K562 (cell line): ENCODE measurements at regions not wholly inside any gene's neighbourhood (a gene's known extent, or its start where the extent isn't known, plus 50 kb on each side); places are given as distances from the start of the nearest gene placed in this dataset.

Source experiments
- ATAC-seq: fragments of 200-7000 bp; cut with Tn5 transposase; 3 replicates; pipeline ENCODE4 v1.9.1; 2020; ENCODE audit warnings: moderate library complexity
- BruUV-seq: library from RNA; stranded (reverse); fragments of 400-500 nt; replicated peaks from 2 replicates; lab custom pipeline; 2021; lab: Mats Ljungman, UMichigan
- CTCF ChIA-PET: fragments of 300-600 bp; formaldehyde crosslinking; extraction: SDS; loops from one replicate; lab custom pipeline; 2021; ENCODE audit warnings: low intra/inter-chr PET ratio; lab: Yijun Ruan, JAX
- POLR2A ChIA-PET: fragments of 300-600, 350-650 bp; sonication (Branson Sonifier 250); formaldehyde crosslinking; extraction: SDS; loops from one replicate; lab custom pipeline; 2021; ENCODE audit warnings: antibody characterized with exemption, inconsistent platforms; lab: Yijun Ruan, JAX
- DNase-seq, 4 experiments: peaks; one replicate each; pipeline versions ENCODE4 v3.0.0 to v3.0.0-alpha.2; 2011 to 2018; ENCODE audit warnings: low spot score in 3 of 4, mixed read lengths in 3 of 4; ENCODE audit errors: extremely low read depth in 1 of 4
- FAIRE-seq: peaks from 2 replicates; lab custom pipeline; 2011; peaks lifted over from hg19 to GRCh38; lab: Jason Lieb, UNC
- H2AFZ ChIP-seq: 2 replicates; pipeline ENCODE4 v1.6.0; 2011; ENCODE audit warnings: low read depth, low read length, control low read depth, inconsistent platforms
- H3K27ac ChIP-seq: fragments of 200-600 bp; 3 replicates; pipeline ENCODE4 v1.8.0; 2011; ENCODE audit warnings: low read depth, mild to moderate bottlenecking, control low read depth, inconsistent platforms, low read length, moderate library complexity, mixed read lengths; ENCODE audit errors: extremely low read depth
- H3K27me3 ChIP-seq, 2 experiments: fragments of 300-600 bp in 1 of 2; 2 replicates in 1 of 2; 3 replicates in 1 of 2; pipeline versions ENCODE4 v1.6.0 to v1.8.0; 2011; ENCODE audit warnings: inconsistent platforms in 2 of 2, low read length in 2 of 2, mild to moderate bottlenecking in 1 of 2, mixed read lengths in 1 of 2, moderate library complexity in 1 of 2; ENCODE audit not compliant: control insufficient read depth in 2 of 2, insufficient read depth in 2 of 2
- H3K36me3 ChIP-seq: fragments of 300-600 bp; 3 replicates; pipeline ENCODE4 v1.8.0; 2011; ENCODE audit warnings: mild to moderate bottlenecking, low read length, inconsistent platforms; ENCODE audit not compliant: control insufficient read depth, insufficient read depth
- H3K4me1 ChIP-seq, 2 experiments: fragments of 200-600 bp in 1 of 2; replicated peaks in 1 of 2; 2 replicates in 1 of 2; 3 replicates in 1 of 2; pipeline versions ENCODE4 v1.5.1 to v1.8.0; 2011; ENCODE audit warnings: inconsistent platforms in 2 of 2, low read length in 2 of 2, mild to moderate bottlenecking in 1 of 2, mixed read lengths in 1 of 2, moderate library complexity in 1 of 2; ENCODE audit not compliant: control insufficient read depth in 2 of 2, insufficient read depth in 2 of 2
- H3K4me2 ChIP-seq: 2 replicates; pipeline ENCODE4 v1.6.1; 2011; ENCODE audit warnings: low read length, control low read depth, inconsistent platforms, mixed read lengths; ENCODE audit not compliant: insufficient read depth
- H3K4me3 ChIP-seq: fragments of 200-600 bp; sonication (generic), shearing (Covaris generic); 2 replicates; pipeline ENCODE4 v1.5.1; 2016; ENCODE audit warnings: control low read depth, inconsistent platforms
- H3K79me2 ChIP-seq: fragments of 200-600 bp; 3 replicates; pipeline ENCODE4 v1.8.0; 2011; ENCODE audit warnings: low read length, inconsistent platforms; ENCODE audit not compliant: control insufficient read depth, insufficient read depth
- H3K9ac ChIP-seq, 2 experiments: 2 replicates each; pipeline versions ENCODE4 v1.6.0 to v1.6.1; 2011; ENCODE audit warnings: low read depth in 2 of 2, low read length in 2 of 2, control low read depth in 1 of 2, inconsistent platforms in 1 of 2, mild to moderate bottlenecking in 1 of 2, mixed read lengths in 1 of 2; ENCODE audit not compliant: insufficient read depth in 1 of 2
- H3K9me1 ChIP-seq: one replicate; pipeline ENCODE4 v1.6.0; 2011; ENCODE audit warnings: inconsistent platforms, mild to moderate bottlenecking, low read length, moderate library complexity; ENCODE audit not compliant: control insufficient read depth, insufficient read depth
- H3K9me3 ChIP-seq: replicated peaks from 2 replicates; pipeline ENCODE4 v1.5.1; 2011; ENCODE audit warnings: low read depth, low read length, inconsistent platforms; ENCODE audit not compliant: control insufficient read depth, insufficient read depth
- H4K20me1 ChIP-seq: replicated peaks from 2 replicates; pipeline ENCODE4 v1.6.1; 2011; ENCODE audit warnings: low read length, inconsistent platforms, mixed read lengths; ENCODE audit not compliant: control insufficient read depth, insufficient read depth
- E2F8 ChIP-seq: fragments of 450-650 bp; IDR thresholded peaks from 2 replicates; pipeline ENCODE4 v1.7.1; 2018; ENCODE audit warnings: mild to moderate bottlenecking, low read depth; ENCODE audit not compliant: partially characterized antibody
- LEF1 ChIP-seq: fragments of 450-650 bp; IDR thresholded peaks from 2 replicates; pipeline ENCODE4 v1.6.1; 2016; ENCODE audit warnings: mild to moderate bottlenecking
- NONO ChIP-seq, 2 experiments: fragments of 200-400 bp in 1 of 2; fragments of 450-650 bp in 1 of 2; formaldehyde crosslinking in 1 of 2; IDR thresholded peaks; 2 replicates each; pipeline ENCODE4 v1.6.1; 2017; ENCODE audit warnings: low read depth in 2 of 2, mild to moderate bottlenecking in 2 of 2, moderate library complexity in 2 of 2, low read length in 1 of 2
- UBTF ChIP-seq, 2 experiments: IDR thresholded peaks; 2 replicates each; pipeline ENCODE4 v1.6.1; 2012; ENCODE audit warnings: improper control_type of control experiment in 2 of 2, low read depth in 2 of 2, low read length in 2 of 2, borderline replicate concordance in 1 of 2
- ZNF512 ChIP-seq: IDR thresholded peaks from 2 replicates; pipeline ENCODE4 v1.6.1; 2016; ENCODE audit warnings: missing genetic modification characterization, missing compliant biosample characterization
- WGBS: fragments of 100-300 bp; shearing (Covaris generic); methylation state at CpG from one replicate; pipeline ENCODE4 v1.1.6; 2016; ENCODE audit warnings: low coverage, mixed read lengths; ENCODE audit not compliant: insufficient coverage; ENCODE audit errors: missing lambda C conversion rate; 5-methylcytosine and 5-hydroxymethylcytosine counted together
- in situ Hi-C: fragments of 300-500 bp; cut with MboI; formaldehyde crosslinking; loops from 4 replicates; pipeline ENCODE4 v1.15.0; 2018; ENCODE audit warnings: inconsistent platforms, mixed read lengths
- intact Hi-C: fragments of 100-400 bp; cut with micrococcal nuclease; formaldehyde crosslinking; loops from 2 replicates; pipeline ENCODE4 v1.14.2; 2022

- Histone ChIP-seq H3K36me3 (no peaks in the 10 kb centered on the region), H3K4me1 (no peaks in the 10 kb centered on the region), H3K9ac (no peak overlapping the region), H4K20me1 (no peaks in the 10 kb centered on the region), H3K4me3 (no peak overlapping the region), H3K27ac (no peak overlapping the region), H3K9me3 (no peaks in the 10 kb centered on the region), H3K9me1 (no peaks in the 10 kb centered on the region), H3K4me2 (no peak overlapping the region), H2AFZ (no peak overlapping the region), H3K79me2 (no peaks in the 10 kb centered on the region), H3K27me3 (no peaks in the 10 kb centered on the region)
- in situ Hi-C loops: no loop called here
- TF ChIP-seq ZNF512 (tag) (no peak), UBTF (IDR thresholded peaks at IDR 0.05; ENCODE audit: borderline replicate concordance in 1 of 2, low read depth in 2 of 2, low read length in 2 of 2) (no peak), E2F8 (no peak), LEF1 (no peak), NONO (IDR thresholded peaks at IDR 0.05; ENCODE audit: low read depth in 2 of 2, low read length in 1 of 2) (no peak)
- ATAC-seq (no peak), DNase-seq (no peak), FAIRE-seq (no peak)
- no TSS peak for BruUV-seq
- WGBS: 0% methylated on average over 4 of the region's 5 CpGs
- ChIA-PET POLR2A (no interaction called here), CTCF (no interaction called here)
- intact Hi-C loops: no loop called here
Observed at GRCh38 chr22:27257987-27258386, 543.6 kb downstream of the MN1 start.
